ENCODE measurements at regions not wholly inside any gene's neighbourhood (a gene's known extent, or its start where the extent isn't known, plus 50 kb on each side); places are given as distances from the start of the nearest gene placed in this dataset.

DNA sequence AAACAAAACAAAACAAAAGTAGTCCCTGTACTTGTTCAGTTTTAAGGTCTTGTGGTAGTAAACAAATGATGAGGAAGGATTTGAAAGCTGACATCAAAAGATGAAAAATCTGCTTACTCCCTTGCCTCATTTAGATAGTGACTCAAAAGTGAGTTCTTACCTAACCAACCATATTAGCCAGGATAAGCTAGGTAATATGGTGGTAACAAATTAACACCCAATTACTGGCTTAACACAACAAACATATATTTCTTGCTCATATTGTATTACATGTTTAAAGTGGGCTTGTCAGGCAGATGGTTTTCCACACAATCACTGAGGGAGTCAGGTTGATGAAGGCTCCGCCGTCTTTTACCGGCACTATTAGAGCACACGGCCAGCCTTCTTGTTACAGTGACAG, 189.7 kb downstream of the PPARGC1A start:
- DNase-seq, result no peak
- Mint-ChIP-seq H3K4me1 (no peaks in the 10 kb centered on the region), H3K4me3 (no peak overlapping the region), H3K36me3 (ENCODE audit: low read depth) (no peaks in the 10 kb centered on the region), H3K27ac (no peak overlapping the region), H3K9me3 (no peaks in the 10 kb centered on the region), H3K27me3 (no peaks in the 10 kb centered on the region)
- POLR2A ChIA-PET, result no interaction called here
- CTCF ChIA-PET, result no interaction called here

DNA sequence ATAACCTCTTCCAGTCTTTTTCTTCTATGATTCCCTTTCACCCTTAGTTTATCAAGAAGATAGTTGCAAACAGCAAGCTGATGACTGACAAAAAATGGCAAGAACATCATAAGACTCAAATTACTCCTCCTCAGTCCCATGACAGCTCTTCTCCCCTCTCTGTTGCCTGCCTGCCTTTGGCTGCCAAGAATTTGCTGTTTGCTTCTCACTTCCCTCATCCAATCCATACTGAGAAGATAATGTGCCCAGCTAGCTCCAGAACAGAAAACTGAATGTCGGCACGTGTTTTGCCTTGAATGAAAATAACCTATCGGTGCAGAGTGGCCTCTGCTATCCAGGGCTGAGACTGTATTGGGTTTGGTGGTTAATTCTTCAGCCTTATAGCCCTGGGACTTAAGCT, 192.1 kb downstream of the PPARGC1A start:
- Mint-ChIP-seq H3K36me3 (ENCODE audit: low read depth) (no peaks in the 10 kb centered on the region), H3K27me3 (no peaks in the 10 kb centered on the region), H3K9me3 (no peaks in the 10 kb centered on the region), H3K27ac (no peak overlapping the region), H3K4me3 (no peak overlapping the region), H3K4me1 (no peaks in the 10 kb centered on the region)
- no peak for DNase-seq
- CTCF ChIA-PET, result no interaction called here
- POLR2A ChIA-PET, result no interaction called here

DNA sequence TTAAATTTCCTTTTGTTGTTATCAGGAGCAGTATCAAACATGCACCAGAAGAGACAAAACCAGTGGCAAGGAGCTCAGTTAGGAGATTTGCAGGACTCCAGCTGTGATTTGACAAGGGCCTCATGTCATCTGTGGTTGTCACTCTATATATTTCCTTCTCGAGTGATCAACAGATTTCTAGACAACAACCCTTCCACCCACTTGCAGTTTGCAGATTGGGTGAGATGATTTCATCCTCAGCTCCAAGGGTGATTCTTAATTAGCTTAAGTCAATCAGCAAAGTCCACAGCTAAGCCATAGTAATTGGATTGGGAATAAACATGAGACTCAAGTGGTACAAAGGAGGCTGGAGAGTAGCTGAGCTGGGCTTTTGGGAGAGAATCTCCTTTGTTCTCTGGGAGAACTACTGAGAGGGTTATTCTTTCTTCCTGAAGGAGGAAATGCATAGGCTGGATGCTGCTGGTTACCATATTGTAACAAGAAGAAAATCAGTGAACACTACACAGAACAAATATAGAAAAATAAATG, 192.8 kb downstream of the PPARGC1A start:
- Mint-ChIP-seq H3K4me3 (no peak overlapping the region), H3K27me3 (no peaks in the 10 kb centered on the region), H3K27ac (no peak overlapping the region), H3K36me3 (ENCODE audit: low read depth) (no peaks in the 10 kb centered on the region), H3K9me3 (no peaks in the 10 kb centered on the region), H3K4me1 (no peaks in the 10 kb centered on the region)
- POLR2A ChIA-PET, result no interaction called here
- CTCF ChIA-PET, result interaction anchor here (1.0 kb wide), 1 partner anchor 10 kb away, joined by 3 read pairs; no protein-coding TSS in a partner anchor
- DNase-seq, result no peak

DNA sequence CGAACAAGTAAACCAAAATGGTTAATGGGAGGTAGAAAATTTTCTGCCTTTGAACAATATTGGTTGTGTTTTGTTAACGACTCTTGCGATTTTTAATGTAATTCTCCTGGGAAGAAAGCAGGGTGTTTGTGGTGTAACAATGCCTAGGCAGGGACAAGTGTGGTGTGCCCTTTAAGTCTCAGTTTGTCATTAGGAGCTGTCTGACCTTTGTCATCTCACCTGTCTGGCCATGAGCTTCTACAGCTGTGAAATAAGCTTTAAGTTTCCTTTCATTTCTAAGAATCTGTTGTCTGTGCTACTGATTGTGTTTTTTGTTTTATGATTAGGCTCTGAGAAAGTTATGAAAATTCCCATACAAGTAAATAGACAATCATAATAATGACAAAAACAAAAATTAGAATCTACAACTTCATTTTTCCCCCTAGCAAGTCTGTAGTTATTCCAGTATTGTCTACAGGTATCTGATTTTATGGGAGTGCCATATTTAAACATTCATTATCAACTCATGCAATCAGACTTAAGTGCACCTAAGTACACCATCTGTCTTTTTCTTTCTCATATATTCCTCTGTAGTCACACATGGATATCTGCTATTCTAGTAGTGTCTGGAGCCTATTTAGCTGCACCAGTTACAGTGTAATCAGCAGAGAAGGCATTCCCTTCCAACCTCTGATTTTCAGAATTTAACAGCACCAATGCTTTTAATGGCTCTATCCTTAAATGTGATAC, 203.5 kb downstream of the PPARGC1A start:
- Mint-ChIP-seq H3K9me3 (peaks cover 7% of the 10 kb centered on the region), H3K27ac (no peak overlapping the region), H3K27me3 (no peaks in the 10 kb centered on the region), H3K36me3 (ENCODE audit: low read depth) (no peaks in the 10 kb centered on the region), H3K4me1 (no peaks in the 10 kb centered on the region), H3K4me3 (no peak overlapping the region)
- DNase-seq, result no peak
- CTCF ChIA-PET, result no interaction called here
- POLR2A ChIA-PET, result no interaction called here

DNA sequence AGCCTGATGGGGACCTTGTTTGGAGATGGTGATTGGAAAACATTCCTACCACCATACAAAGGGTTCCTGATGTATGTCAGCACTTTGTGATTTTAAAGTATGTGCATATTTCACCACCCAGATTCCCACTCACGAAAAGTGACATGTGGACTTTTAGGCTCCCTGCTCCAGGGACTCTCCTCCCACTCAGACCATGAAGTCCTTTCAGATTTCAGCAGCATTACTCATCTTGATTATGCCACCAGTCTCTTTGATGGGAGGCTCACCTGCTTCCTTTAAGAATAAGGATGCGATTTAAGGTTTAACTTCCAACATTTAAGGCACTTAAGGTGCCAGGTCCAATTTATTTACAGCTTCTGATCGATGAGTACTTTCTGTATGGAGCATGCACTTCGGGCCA, 204.4 kb downstream of the PPARGC1A start:
- POLR2A ChIA-PET, result no interaction called here
- Mint-ChIP-seq H3K27me3 (no peaks in the 10 kb centered on the region), H3K4me1 (no peaks in the 10 kb centered on the region), H3K36me3 (ENCODE audit: low read depth) (no peaks in the 10 kb centered on the region), H3K4me3 (no peak overlapping the region), H3K27ac (no peak overlapping the region), H3K9me3 (peaks cover 7% of the 10 kb centered on the region)
- no peak for DNase-seq
- CTCF ChIA-PET, result no interaction called here

DNA sequence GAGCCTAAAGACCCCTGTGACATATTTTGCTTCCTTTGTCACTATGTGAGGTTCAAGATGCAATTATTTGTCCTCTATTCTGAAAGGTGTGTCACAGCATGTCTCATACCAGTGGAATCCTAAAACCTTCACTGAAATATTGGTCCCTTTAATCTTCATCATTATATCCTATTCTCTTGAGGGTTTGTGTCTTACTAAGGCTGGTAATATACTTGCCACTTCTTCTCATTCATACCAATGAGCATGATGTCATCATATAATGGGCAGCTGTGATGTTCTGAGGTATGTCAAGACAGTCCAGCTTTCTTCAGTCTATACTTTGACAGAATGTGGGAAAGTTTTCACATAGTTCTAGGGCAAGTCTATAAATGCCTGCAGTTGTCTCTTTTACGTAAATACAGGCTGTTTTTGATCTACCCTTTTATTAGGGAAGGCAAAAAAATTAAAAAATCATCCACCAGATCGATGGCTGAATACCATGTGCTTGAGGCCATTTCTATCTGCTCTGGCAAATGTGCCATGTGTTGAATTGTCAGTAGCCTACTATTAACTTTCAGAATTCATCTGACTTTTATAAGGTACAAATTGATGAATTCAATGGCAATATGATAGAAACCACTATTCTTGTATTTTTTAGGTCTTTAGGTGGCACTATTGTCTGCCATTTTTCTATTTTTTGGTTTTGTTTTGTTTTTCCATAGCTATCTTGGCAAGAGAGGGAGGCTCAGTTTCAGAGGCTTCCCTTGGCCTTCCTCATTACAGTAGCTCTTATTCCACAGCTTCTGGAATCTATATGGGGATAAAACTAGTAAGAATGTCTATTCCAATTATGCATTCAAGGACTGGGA, 209.0 kb downstream of the PPARGC1A start:
- Mint-ChIP-seq H3K9me3 (no peaks in the 10 kb centered on the region), H3K4me1 (no peaks in the 10 kb centered on the region), H3K36me3 (ENCODE audit: low read depth) (no peaks in the 10 kb centered on the region), H3K27ac (no peak overlapping the region), H3K4me3 (no peak overlapping the region), H3K27me3 (no peaks in the 10 kb centered on the region)
- POLR2A ChIA-PET, result no interaction called here
- CTCF ChIA-PET, result no interaction called here
- no peak for DNase-seq

DNA sequence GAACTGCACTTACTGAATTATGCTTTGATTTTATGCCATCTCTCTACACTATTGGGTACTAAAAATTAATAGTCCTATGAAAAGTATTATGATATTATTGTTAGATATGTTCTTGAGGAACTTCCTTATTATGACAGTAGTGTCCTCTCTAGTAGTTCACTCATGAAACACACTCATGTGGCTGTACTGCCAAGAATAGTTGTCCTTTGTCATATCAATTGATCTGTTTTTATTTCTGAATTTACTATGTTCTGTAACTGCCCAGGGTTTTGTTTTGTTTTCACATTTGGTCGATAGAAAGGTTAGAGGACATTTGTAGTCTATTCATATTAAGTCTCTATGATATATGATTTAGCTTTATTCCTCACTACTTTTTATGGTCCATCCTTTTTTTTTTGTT, 215.2 kb downstream of the PPARGC1A start:
- Mint-ChIP-seq H3K4me1 (no peaks in the 10 kb centered on the region), H3K4me3 (no peak overlapping the region), H3K9me3 (no peaks in the 10 kb centered on the region), H3K27ac (no peak overlapping the region), H3K36me3 (ENCODE audit: low read depth) (no peaks in the 10 kb centered on the region), H3K27me3 (no peaks in the 10 kb centered on the region)
- ChIA-PET CTCF (no interaction called here), POLR2A (no interaction called here)
- no peak for DNase-seq

DNA sequence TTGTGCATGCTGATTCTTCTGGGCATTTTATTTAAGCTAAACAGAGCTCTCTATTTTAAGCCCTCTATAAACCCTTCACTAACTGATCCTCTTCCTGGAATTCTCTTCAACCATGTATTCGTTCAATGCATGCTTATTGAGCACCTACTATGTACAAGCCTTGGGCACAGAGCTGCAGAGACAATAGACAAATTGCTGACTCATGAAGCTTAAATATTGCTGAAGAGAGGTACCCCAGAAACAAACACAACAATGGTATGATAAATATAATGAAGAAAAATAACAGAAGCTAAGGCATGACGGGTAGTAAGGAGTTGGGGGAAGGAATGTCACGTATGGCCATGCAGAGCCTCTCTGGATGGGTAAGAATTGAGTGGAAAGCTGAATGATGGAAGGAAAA, 222.2 kb downstream of the PPARGC1A start:
- Mint-ChIP-seq H3K4me3 (no peak overlapping the region), H3K36me3 (ENCODE audit: low read depth) (no peaks in the 10 kb centered on the region), H3K27ac (no peak overlapping the region), H3K4me1 (no peaks in the 10 kb centered on the region), H3K9me3 (peaks cover 6% of the 10 kb centered on the region), H3K27me3 (no peaks in the 10 kb centered on the region)
- no peak for DNase-seq
- POLR2A ChIA-PET, result no interaction called here
- CTCF ChIA-PET, result no interaction called here

DNA sequence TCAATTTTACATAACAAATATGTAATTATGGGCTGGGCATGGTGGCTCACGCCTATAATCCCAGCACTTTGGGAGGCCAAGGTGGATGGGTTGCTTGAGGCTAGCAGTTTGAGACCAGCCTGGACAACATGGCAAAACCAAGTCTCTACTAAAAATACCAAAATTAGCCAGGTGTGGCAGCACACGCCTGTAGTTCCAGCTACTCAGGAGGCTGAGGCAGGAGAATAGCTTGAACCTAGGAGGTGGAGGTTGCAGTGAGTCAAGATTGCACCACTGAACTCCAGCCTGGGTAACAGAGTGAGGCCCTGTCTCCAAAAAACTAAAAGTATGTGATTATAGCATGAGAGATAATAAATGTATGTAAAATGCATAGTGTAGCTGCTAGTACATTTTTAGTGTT, 229.0 kb downstream of the PPARGC1A start:
- Mint-ChIP-seq H3K36me3 (ENCODE audit: low read depth) (no peaks in the 10 kb centered on the region), H3K4me1 (no peaks in the 10 kb centered on the region), H3K4me3 (no peak overlapping the region), H3K9me3 (no peaks in the 10 kb centered on the region), H3K27ac (no peak overlapping the region), H3K27me3 (no peaks in the 10 kb centered on the region)
- ChIA-PET CTCF (no interaction called here), POLR2A (no interaction called here)
- DNase-seq, result no peak

DNA sequence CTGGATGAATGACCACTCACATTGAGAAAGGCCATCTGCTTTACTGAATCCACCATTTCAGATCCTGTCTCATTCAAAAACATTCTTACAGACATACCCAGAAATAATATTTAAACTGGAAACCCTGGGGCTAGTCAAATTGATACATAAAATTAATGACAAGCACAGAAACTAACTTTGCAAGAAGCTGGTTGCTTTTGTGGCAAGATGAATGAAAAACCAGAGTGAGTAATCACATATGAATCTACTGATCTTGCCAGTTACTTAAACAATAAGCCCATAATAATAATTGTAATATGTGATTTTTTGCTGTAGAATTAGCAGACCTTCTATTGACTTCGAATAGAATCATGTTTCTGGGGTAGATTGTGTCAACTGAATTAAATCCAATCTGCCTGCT, 235.1 kb downstream of the PPARGC1A start:
- no peaks in the 10 kb centered on the region for H3K36me3 Mint-ChIP-seq (ENCODE audit: low read depth)
- no peaks in the 10 kb centered on the region for H3K4me1 Mint-ChIP-seq
- ChIA-PET CTCF (no interaction called here), POLR2A (no interaction called here)
- H3K9me3 Mint-ChIP-seq, result peaks cover 2% of the 10 kb centered on the region
- H3K27ac Mint-ChIP-seq, result no peak overlapping the region
- no peak overlapping the region for H3K4me3 Mint-ChIP-seq
- no peak for DNase-seq
- H3K27me3 Mint-ChIP-seq, result no peaks in the 10 kb centered on the region

DNA sequence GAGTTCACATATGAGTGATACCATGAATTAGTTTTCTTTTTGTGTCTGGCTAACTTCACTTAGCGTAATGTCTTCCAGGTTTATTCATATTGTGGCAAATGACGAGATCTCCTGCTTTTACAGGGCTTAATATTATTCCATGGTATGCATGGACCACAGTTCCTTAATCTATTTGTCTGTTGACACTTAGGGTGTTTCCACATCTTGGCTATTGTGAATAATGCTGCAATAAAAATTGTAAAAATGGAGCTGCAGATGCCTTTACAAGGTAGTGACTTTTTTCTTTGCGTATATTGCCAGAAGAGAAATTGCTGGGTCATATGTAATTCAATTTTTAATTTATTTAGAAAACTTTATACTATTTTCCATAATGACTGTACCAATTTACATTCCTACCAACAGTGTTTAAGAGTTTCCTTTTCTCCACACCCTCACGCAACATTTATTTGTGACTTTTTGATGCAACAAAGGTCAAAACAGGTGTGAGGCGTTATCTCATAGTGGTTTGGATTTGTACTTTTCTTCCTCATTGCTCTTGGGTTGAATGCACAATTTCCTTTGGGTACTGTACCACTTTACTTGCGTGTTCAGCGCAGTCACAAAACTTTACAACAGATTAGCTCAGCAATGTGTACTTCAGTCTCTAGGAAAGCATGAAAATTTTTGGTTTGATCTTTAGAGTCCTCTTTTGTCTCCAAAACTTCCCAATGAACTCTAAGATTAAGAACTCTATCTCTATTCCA, 240.8 kb downstream of the PPARGC1A start:
- Mint-ChIP-seq H3K36me3 (ENCODE audit: low read depth) (no peaks in the 10 kb centered on the region), H3K9me3 (peaks cover 3% of the 10 kb centered on the region), H3K27me3 (no peaks in the 10 kb centered on the region), H3K4me3 (no peak overlapping the region), H3K4me1 (no peaks in the 10 kb centered on the region), H3K27ac (no peak overlapping the region)
- ChIA-PET POLR2A (no interaction called here), CTCF (no interaction called here)
- no peak for DNase-seq

DNA sequence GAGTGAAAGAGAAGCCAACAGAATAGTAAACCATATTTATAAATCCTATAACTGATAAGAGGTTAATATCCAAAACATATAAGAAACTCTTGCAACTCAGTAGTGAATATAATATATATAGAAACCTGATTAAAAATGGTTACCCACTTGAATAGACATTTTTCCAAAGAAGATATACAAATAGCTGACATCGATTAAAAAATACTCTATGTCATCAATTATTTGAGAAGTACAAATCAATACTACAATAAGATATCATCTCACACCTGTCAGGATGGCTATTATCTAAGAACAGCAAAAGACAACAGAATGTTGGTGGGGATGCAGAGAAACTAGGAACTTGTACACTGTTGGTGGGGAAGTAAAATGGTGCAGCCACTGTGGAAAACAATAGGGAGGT, 254.4 kb downstream of the PPARGC1A start:
- Mint-ChIP-seq H3K4me3 (no peak overlapping the region), H3K27me3 (no peaks in the 10 kb centered on the region), H3K9me3 (no peaks in the 10 kb centered on the region), H3K4me1 (no peaks in the 10 kb centered on the region), H3K36me3 (ENCODE audit: low read depth) (no peaks in the 10 kb centered on the region), H3K27ac (no peak overlapping the region)
- POLR2A ChIA-PET, result no interaction called here
- DNase-seq, result no peak
- CTCF ChIA-PET, result no interaction called here

DNA sequence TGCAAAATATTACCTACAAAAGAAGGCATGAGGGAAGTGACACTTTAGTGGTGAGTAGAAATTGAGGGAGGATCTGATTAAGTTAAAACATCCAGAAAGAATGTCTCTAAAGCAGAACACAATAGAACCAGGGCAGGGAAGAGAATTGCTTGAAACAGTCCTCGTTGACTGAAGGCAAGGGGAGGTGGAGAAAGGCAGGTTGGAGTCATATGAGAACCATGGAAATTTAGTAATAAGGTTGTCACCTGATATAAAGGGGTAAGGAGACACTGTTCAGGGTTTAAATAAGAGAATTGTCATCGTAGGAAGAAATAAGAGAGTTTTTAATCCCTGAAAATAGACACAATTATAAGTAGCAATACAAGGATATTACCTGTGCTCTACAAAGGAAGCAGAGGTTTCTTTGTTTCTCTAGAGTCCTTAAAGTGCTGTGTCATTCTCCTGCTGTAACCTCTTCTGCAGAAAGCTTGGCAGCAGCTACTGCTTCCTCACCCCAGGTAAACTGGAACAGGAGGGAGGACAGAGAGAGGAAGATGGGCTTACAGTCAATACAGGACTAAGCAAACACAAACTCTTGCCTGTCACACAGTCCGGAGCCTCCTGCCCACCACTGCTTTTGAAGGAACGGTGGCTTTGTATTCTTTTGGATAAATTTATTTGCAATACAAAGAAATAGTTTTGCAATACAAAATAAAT, 258.4 kb downstream of the PPARGC1A start:
- Mint-ChIP-seq H3K4me1 (no peaks in the 10 kb centered on the region), H3K36me3 (ENCODE audit: low read depth) (no peaks in the 10 kb centered on the region)

More for the DNA sequence above, 258.4 kb downstream of the PPARGC1A start:
- H3K9me3 Mint-ChIP-seq, result no peaks in the 10 kb centered on the region
- H3K27me3 Mint-ChIP-seq, result no peaks in the 10 kb centered on the region
- DNase-seq, result no peak
- ChIA-PET CTCF (no interaction called here), POLR2A (no interaction called here)
- H3K27ac Mint-ChIP-seq, result no peak overlapping the region
- H3K4me3 Mint-ChIP-seq, result no peak overlapping the region
